SJSA1 (cell line): ENCODE measurements at regions not wholly inside any gene's neighbourhood (a gene's known extent, or its start where the extent isn't known, plus 50 kb on each side); places are given as distances from the start of the nearest gene placed in this dataset.

Source experiments
- DNase-seq, 2 experiments: peaks; one replicate each; pipeline ENCODE4 v3.0.0-alpha.2; 2015 to 2020; ENCODE audit warnings: low spot score in 2 of 2, low read depth in 1 of 2
- H3K27ac ChIP-seq: fragments of 250-450 bp; sonication (Bioruptor Pico); 2 replicates; pipeline ENCODE4 v1.5.1; 2020; ENCODE audit warnings: mild to moderate bottlenecking, moderate library complexity
- H3K27me3 ChIP-seq: fragments of 250-450 bp; sonication (Bioruptor Pico); replicated peaks from 2 replicates; pipeline ENCODE4 v1.5.1; 2020; ENCODE audit warnings: mild to moderate bottlenecking, moderate library complexity
- H3K36me3 ChIP-seq: fragments of 250-450 bp; sonication (Bioruptor Pico); 2 replicates; pipeline ENCODE4 v1.5.1; 2020; ENCODE audit warnings: mild to moderate bottlenecking
- H3K4me1 ChIP-seq: fragments of 250-450 bp; sonication (Bioruptor Pico); replicated peaks from 2 replicates; pipeline ENCODE4 v1.6.1; 2021; ENCODE audit warnings: mild to moderate bottlenecking
- H3K4me3 ChIP-seq: fragments of 250-450 bp; sonication (Bioruptor Pico); 2 replicates; pipeline ENCODE4 v1.5.1; 2020; ENCODE audit warnings: mild to moderate bottlenecking
- H3K9me3 ChIP-seq: fragments of 250-450 bp; sonication (Bioruptor Pico); replicated peaks from 2 replicates; pipeline ENCODE4 v1.5.1; 2020; ENCODE audit warnings: mild to moderate bottlenecking

- H3K27ac ChIP-seq = no peak overlapping the region
- no peaks in the 10 kb centered on the region for H3K9me3 ChIP-seq
- no peaks in the 10 kb centered on the region for H3K27me3 ChIP-seq
- no peaks in the 10 kb centered on the region for H3K36me3 ChIP-seq
- no peaks in the 10 kb centered on the region for H3K4me1 ChIP-seq
- no peak for DNase-seq
- no peak overlapping the region for H3K4me3 ChIP-seq
Observed at GRCh38 chr6:40340957-40341356, 246.2 kb downstream of the LRFN2 start.

- DNase-seq = no peak
- no peaks in the 10 kb centered on the region for H3K36me3 ChIP-seq
- H3K4me1 ChIP-seq = no peaks in the 10 kb centered on the region
- no peak overlapping the region for H3K4me3 ChIP-seq
- H3K27me3 ChIP-seq = no peaks in the 10 kb centered on the region
- no peak overlapping the region for H3K27ac ChIP-seq
- no peaks in the 10 kb centered on the region for H3K9me3 ChIP-seq
Observed at GRCh38 chr6:40340196-40340595, 247.0 kb downstream of the LRFN2 start.

GRCh38 chr6:40338306-40338705 lies 248.9 kb downstream of the LRFN2 start:
- H3K9me3 ChIP-seq = no peaks in the 10 kb centered on the region

GRCh38 chr6:40336940-40337760 lies 250.0 kb downstream of the LRFN2 start:
- no peak for DNase-seq
- H3K36me3 ChIP-seq = no peaks in the 10 kb centered on the region
- no peaks in the 10 kb centered on the region for H3K27me3 ChIP-seq
- no peaks in the 10 kb centered on the region for H3K4me1 ChIP-seq
- H3K9me3 ChIP-seq = no peaks in the 10 kb centered on the region
- no peak overlapping the region for H3K4me3 ChIP-seq
- H3K27ac ChIP-seq = no peak overlapping the region

More at GRCh38 chr6:40338306-40338705, 248.9 kb downstream of the LRFN2 start:
- H3K4me1 ChIP-seq = no peaks in the 10 kb centered on the region
- H3K4me3 ChIP-seq = no peak overlapping the region
- no peak overlapping the region for H3K27ac ChIP-seq
- no peaks in the 10 kb centered on the region for H3K27me3 ChIP-seq
- no peaks in the 10 kb centered on the region for H3K36me3 ChIP-seq
- DNase-seq = no peak

GRCh38 chr6:40336296-40336695 lies 250.9 kb downstream of the LRFN2 start:
- no peaks in the 10 kb centered on the region for H3K27me3 ChIP-seq
- no peaks in the 10 kb centered on the region for H3K9me3 ChIP-seq
- H3K4me1 ChIP-seq = no peaks in the 10 kb centered on the region
- DNase-seq = no peak
- H3K27ac ChIP-seq = no peak overlapping the region
- H3K4me3 ChIP-seq = no peak overlapping the region
- H3K36me3 ChIP-seq = no peaks in the 10 kb centered on the region

- no peak overlapping the region for H3K4me3 ChIP-seq
- no peaks in the 10 kb centered on the region for H3K9me3 ChIP-seq
- H3K36me3 ChIP-seq = no peaks in the 10 kb centered on the region
- no peaks in the 10 kb centered on the region for H3K4me1 ChIP-seq
- no peak for DNase-seq
- no peak overlapping the region for H3K27ac ChIP-seq
- H3K27me3 ChIP-seq = no peaks in the 10 kb centered on the region
Observed at GRCh38 chr6:40334496-40335270, 252.5 kb downstream of the LRFN2 start.

- no peaks in the 10 kb centered on the region for H3K27me3 ChIP-seq
- H3K27ac ChIP-seq = no peak overlapping the region
Observed at GRCh38 chr6:40331545-40331944, 255.6 kb downstream of the LRFN2 start.

GRCh38 chr6:40330301-40330721 lies 256.9 kb downstream of the LRFN2 start:
- Histone ChIP-seq H3K36me3 (no peaks in the 10 kb centered on the region), H3K4me3 (no peak overlapping the region), H3K4me1 (no peaks in the 10 kb centered on the region), H3K27ac (no peak overlapping the region), H3K9me3 (no peaks in the 10 kb centered on the region), H3K27me3 (no peaks in the 10 kb centered on the region)
- DNase-seq = no peak

More at GRCh38 chr6:40331545-40331944, 255.6 kb downstream of the LRFN2 start:
- H3K36me3 ChIP-seq = no peaks in the 10 kb centered on the region
- DNase-seq = no peak
- H3K4me1 ChIP-seq = no peaks in the 10 kb centered on the region
- H3K4me3 ChIP-seq = no peak overlapping the region
- no peaks in the 10 kb centered on the region for H3K9me3 ChIP-seq

GRCh38 chr6:40328986-40329545 lies 258.1 kb downstream of the LRFN2 start:
- Histone ChIP-seq H3K9me3 (no peaks in the 10 kb centered on the region), H3K27ac (no peak overlapping the region), H3K27me3 (no peaks in the 10 kb centered on the region), H3K4me3 (no peak overlapping the region), H3K4me1 (no peaks in the 10 kb centered on the region), H3K36me3 (no peaks in the 10 kb centered on the region)
- no peak for DNase-seq

GRCh38 chr6:40328386-40328985 lies 258.7 kb downstream of the LRFN2 start:
- no peaks in the 10 kb centered on the region for H3K9me3 ChIP-seq
- DNase-seq = no peak
- H3K36me3 ChIP-seq = no peaks in the 10 kb centered on the region
- H3K27ac ChIP-seq = no peak overlapping the region
- H3K4me3 ChIP-seq = no peak overlapping the region
- H3K4me1 ChIP-seq = no peaks in the 10 kb centered on the region
- H3K27me3 ChIP-seq = no peaks in the 10 kb centered on the region

- no peaks in the 10 kb centered on the region for H3K36me3 ChIP-seq
- H3K4me1 ChIP-seq = no peaks in the 10 kb centered on the region
- no peaks in the 10 kb centered on the region for H3K9me3 ChIP-seq
- no peak overlapping the region for H3K4me3 ChIP-seq
- H3K27me3 ChIP-seq = no peaks in the 10 kb centered on the region; the same call in 1 of the 2 replicates
- no peak overlapping the region for H3K27ac ChIP-seq
- no peak for DNase-seq
Observed at GRCh38 chr6:40326714-40327421, 260.3 kb downstream of the LRFN2 start.

- Histone ChIP-seq H3K36me3 (no peaks in the 10 kb centered on the region), H3K4me1 (no peaks in the 10 kb centered on the region), H3K4me3 (no peak overlapping the region), H3K9me3 (no peaks in the 10 kb centered on the region), H3K27ac (no peak overlapping the region), H3K27me3 (no peaks in the 10 kb centered on the region; the same call in 1 of the 2 replicates)
- no peak for DNase-seq
Observed at GRCh38 chr6:40325791-40326190, 261.4 kb downstream of the LRFN2 start.

GRCh38 chr6:40325041-40325440 lies 262.1 kb downstream of the LRFN2 start:
- Histone ChIP-seq H3K4me1 (no peaks in the 10 kb centered on the region), H3K9me3 (no peaks in the 10 kb centered on the region), H3K36me3 (no peaks in the 10 kb centered on the region), H3K4me3 (no peak overlapping the region), H3K27me3 (no peaks in the 10 kb centered on the region; the same call in 1 of the 2 replicates), H3K27ac (no peak overlapping the region)
- no peak for DNase-seq
